GM12878 (cell line): ENCODE measurements at regions not wholly inside any gene's neighbourhood (a gene's known extent, or its start where the extent isn't known, plus 50 kb on each side); places are given as distances from the start of the nearest gene placed in this dataset.

Experiments used
- ATAC-seq: fragments of 200-7000 bp; cut with Tn5 transposase; 3 replicates; pipeline ENCODE4 v1.9.1; 2020; ENCODE audit warnings: mild to moderate bottlenecking, moderate library complexity
- BruUV-seq: library from RNA; stranded (reverse); fragments of 400-500 nt; replicated peaks from 2 replicates; lab custom pipeline; 2021; lab: Mats Ljungman, UMichigan
- CTCF ChIA-PET: fragments of 300-600 bp; sonication (Branson Sonifier 250); formaldehyde crosslinking; extraction: SDS; loops from one replicate; lab custom pipeline; 2021; ENCODE audit warnings: inconsistent platforms; lab: Yijun Ruan, JAX
- POLR2A ChIA-PET: fragments of 350-600 bp; formaldehyde crosslinking; extraction: SDS; loops from one replicate; lab custom pipeline; 2021; ENCODE audit warnings: inconsistent platforms; lab: Charles Lee
- RAD21 ChIA-PET: fragments of 300-600 bp; sonication (Branson Sonifier 250); formaldehyde crosslinking; loops from one replicate; lab custom pipeline; 2023; ENCODE audit warnings: antibody characterized with exemption; ENCODE audit not compliant: unreplicated experiment; lab: Charles Lee
- SMC1A ChIA-PET: fragments of 300-600 bp; sonication (Branson Sonifier 250); formaldehyde crosslinking; loops from one replicate; lab custom pipeline; 2023; ENCODE audit not compliant: unreplicated experiment, uncharacterized antibody; lab: Charles Lee
- DNase-seq: peaks from one replicate; pipeline ENCODE4 v3.0.0-alpha.2; 2011; ENCODE audit warnings: low read depth, low spot score
- FAIRE-seq: peaks from 3 replicates; lab custom pipeline; 2011; peaks lifted over from hg19 to GRCh38; lab: Jason Lieb, UNC
- H2AFZ ChIP-seq: 2 replicates; pipeline ENCODE4 v1.6.0; 2011; ENCODE audit warnings: low read depth, low read length, control low read depth; ENCODE audit not compliant: control insufficient read depth
- H3K27ac ChIP-seq: 2 replicates; pipeline ENCODE4 v1.5.1; 2011; ENCODE audit warnings: control low read depth; ENCODE audit not compliant: control insufficient read depth, insufficient read depth
- H3K27me3 ChIP-seq, 2 experiments: replicated peaks in 1 of 2; 2 replicates each; pipeline versions ENCODE4 v1.6.0 to v1.6.1; 2011; ENCODE audit warnings: low read length in 1 of 2; ENCODE audit not compliant: control insufficient read depth in 2 of 2, insufficient read depth in 2 of 2
- H3K36me3 ChIP-seq, 2 experiments: 2 replicates each; pipeline ENCODE4 v1.5.1; 2011; ENCODE audit warnings: low read length in 1 of 2; ENCODE audit not compliant: control insufficient read depth in 2 of 2, insufficient read depth in 2 of 2
- H3K4me1 ChIP-seq: 2 replicates; pipeline ENCODE4 v1.6.1; 2011; ENCODE audit warnings: mild to moderate bottlenecking, low read length, moderate library complexity, mixed read lengths; ENCODE audit not compliant: control insufficient read depth, insufficient read depth
- H3K4me2 ChIP-seq: 2 replicates; pipeline ENCODE4 v1.6.0; 2011; ENCODE audit warnings: control low read depth; ENCODE audit not compliant: control insufficient read depth, insufficient read depth
- H3K4me3 ChIP-seq: fragments of 200-600 bp; sonication (generic); 2 replicates; pipeline ENCODE4 v1.5.1; 2016
- H3K79me2 ChIP-seq: 2 replicates; pipeline ENCODE4 v1.6.0; 2011; ENCODE audit warnings: low read length; ENCODE audit not compliant: control insufficient read depth, insufficient read depth
- H3K9ac ChIP-seq: 2 replicates; pipeline ENCODE4 v1.8.0; 2011; ENCODE audit warnings: low read length, control low read depth, mixed read lengths; ENCODE audit not compliant: control insufficient read depth, insufficient read depth
- H3K9me3 ChIP-seq: replicated peaks from 3 replicates; pipeline ENCODE4 v1.5.1; 2011; ENCODE audit warnings: mild to moderate bottlenecking, low read length; ENCODE audit not compliant: control insufficient read depth, insufficient read depth
- H4K20me1 ChIP-seq: 2 replicates; pipeline ENCODE4 v1.6.0; 2011; ENCODE audit not compliant: control insufficient read depth, insufficient read depth
- HCFC1 ChIP-seq: fragments of 150-350 bp; IDR thresholded peaks from 2 replicates; pipeline ENCODE4 v1.6.1; 2014; ENCODE audit warnings: low read length
- MEF2B ChIP-seq: fragments of 450-650 bp; IDR thresholded peaks from 2 replicates; pipeline ENCODE4 v1.6.1; 2018; ENCODE audit warnings: mild to moderate bottlenecking, moderate library complexity; ENCODE audit not compliant: partially characterized antibody, poor library complexity, severe bottlenecking
- MLLT1 ChIP-seq: fragments of 450-650 bp; IDR thresholded peaks from 2 replicates; pipeline ENCODE4 v1.6.1; 2016; ENCODE audit warnings: mild to moderate bottlenecking
- MXI1 ChIP-seq: fragments of 150-350 bp; IDR thresholded peaks from 2 replicates; pipeline ENCODE4 v1.6.1; 2011; ENCODE audit warnings: low read depth, mild to moderate bottlenecking, inconsistent platforms, low read length, improper control_type of control experiment
- MYC ChIP-seq: IDR thresholded peaks from 2 replicates; pipeline ENCODE4 v1.6.1; 2011; ENCODE audit warnings: mild to moderate bottlenecking, low read length, moderate library complexity, inconsistent platforms; ENCODE audit not compliant: insufficient read depth, insufficient replicate concordance, insufficient read length, severe bottlenecking
- NBN ChIP-seq: fragments of 450-650 bp; IDR thresholded peaks from 2 replicates; pipeline ENCODE4 v1.6.1; 2016
- NFYA ChIP-seq: IDR thresholded peaks from 2 replicates; pipeline ENCODE4 v1.6.1; 2011; ENCODE audit warnings: low read depth, mild to moderate bottlenecking, low read length, improper control_type of control experiment, borderline replicate concordance
- NR2C2 ChIP-seq: IDR thresholded peaks from 2 replicates; pipeline ENCODE4 v1.6.1; 2011; ENCODE audit warnings: borderline replicate concordance, low read depth; ENCODE audit not compliant: control insufficient read depth, insufficient read length
- POLR2A ChIP-seq: IDR thresholded peaks from 2 replicates; pipeline ENCODE4 v1.6.1; 2011; ENCODE audit warnings: low read depth, mild to moderate bottlenecking, low read length
- POLR2AphosphoS2 ChIP-seq: IDR thresholded peaks from 2 replicates; pipeline ENCODE4 v1.6.1; 2011; ENCODE audit warnings: low read depth, mild to moderate bottlenecking, low read length, improper control_type of control experiment, moderate library complexity
- SP1 ChIP-seq: IDR thresholded peaks from one replicate; pipeline ENCODE4 v1.6.1; 2011; ENCODE audit warnings: low read depth, low read length
- YBX1 ChIP-seq: fragments of 450-650 bp; IDR thresholded peaks from 2 replicates; pipeline ENCODE4 v1.6.1; 2016; ENCODE audit warnings: antibody characterized with exemption
- ZNF384 ChIP-seq: IDR thresholded peaks from 2 replicates; pipeline ENCODE4 v1.6.1; 2012; ENCODE audit warnings: low read depth, mild to moderate bottlenecking, low read length, improper control_type of control experiment, borderline replicate concordance
- WGBS: methylation state at CpG from one replicate; pipeline ENCODE4 v1.1.6; 2016; ENCODE audit warnings: low lambda C conversion rate; ENCODE audit not compliant: insufficient replicate concordance, insufficient coverage; ENCODE audit errors: missing lambda C conversion rate; 5-methylcytosine and 5-hydroxymethylcytosine counted together
- in situ Hi-C: fragments of 300-500 bp; cut with MboI; formaldehyde crosslinking; loops from 9 replicates; pipeline ENCODE4 v1.14.3; 2018; ENCODE audit warnings: mixed read lengths
- intact Hi-C: fragments of 100-400 bp; cut with micrococcal nuclease; formaldehyde crosslinking; loops from one replicate; pipeline ENCODE4 v1.14.2; 2022; ENCODE audit not compliant: unreplicated experiment
- TF ChIP-seq, protein P1 (sequence below): IDR thresholded peaks from 2 replicates; pipeline ENCODE4 v1.6.1; 2012; ENCODE audit warnings: low read length, inconsistent platforms
- TF ChIP-seq, protein P2 (sequence below): fragments of 150-350 bp; IDR thresholded peaks from 2 replicates; pipeline ENCODE4 v1.6.1; 2016; ENCODE audit warnings: low read depth, low read length
- TF ChIP-seq, protein P3 (sequence below): IDR thresholded peaks from 2 replicates; pipeline ENCODE4 v1.6.1; 2012; ENCODE audit warnings: mild to moderate bottlenecking, low read depth, low read length

GRCh38 chr2:176793792-176794191 lies 418.8 kb upstream of the HNRNPA3 start:
- Histone ChIP-seq H4K20me1 (no peaks in the 10 kb centered on the region), H3K79me2 (no peaks in the 10 kb centered on the region), H3K36me3 (no peaks in the 10 kb centered on the region), H3K9ac (no peak overlapping the region), H3K9me3 (no peaks in the 10 kb centered on the region), H3K4me2 (no peak overlapping the region), H3K27me3 (no peaks in the 10 kb centered on the region), H3K27ac (no peak overlapping the region), H3K4me3 (no peak overlapping the region), H3K4me1 (no peaks in the 10 kb centered on the region), H2AFZ (no peak overlapping the region)
- intact Hi-C loops (no loop called here), in situ Hi-C loops (no loop called here)
- no TSS peak for BruUV-seq
- no peak for DNase-seq
- ChIA-PET SMC1A (no interaction called here), POLR2A (no interaction called here), RAD21 (no interaction called here), CTCF (interaction anchor here (1.3 to 3.3 kb wide), 2 partner anchors 20 to 113 kb away, joined by 3 to 11 read pairs; no protein-coding TSS in a partner anchor)
- FAIRE-seq: no peak
- 55% methylated on average over 6 of the region's 6 CpGs for WGBS
- no peak for ATAC-seq
- TF ChIP-seq, protein P1, sequence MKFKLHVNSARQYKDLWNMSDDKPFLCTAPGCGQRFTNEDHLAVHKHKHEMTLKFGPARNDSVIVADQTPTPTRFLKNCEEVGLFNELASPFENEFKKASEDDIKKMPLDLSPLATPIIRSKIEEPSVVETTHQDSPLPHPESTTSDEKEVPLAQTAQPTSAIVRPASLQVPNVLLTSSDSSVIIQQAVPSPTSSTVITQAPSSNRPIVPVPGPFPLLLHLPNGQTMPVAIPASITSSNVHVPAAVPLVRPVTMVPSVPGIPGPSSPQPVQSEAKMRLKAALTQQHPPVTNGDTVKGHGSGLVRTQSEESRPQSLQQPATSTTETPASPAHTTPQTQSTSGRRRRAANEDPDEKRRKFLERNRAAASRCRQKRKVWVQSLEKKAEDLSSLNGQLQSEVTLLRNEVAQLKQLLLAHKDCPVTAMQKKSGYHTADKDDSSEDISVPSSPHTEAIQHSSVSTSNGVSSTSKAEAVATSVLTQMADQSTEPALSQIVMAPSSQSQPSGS: no peak
- TF ChIP-seq NFYA: no peak
- no peak for TF ChIP-seq NBN
- TF ChIP-seq NR2C2: no peak
- TF ChIP-seq POLR2AphosphoS2: no peak
- TF ChIP-seq HCFC1: no peak
- no peak for TF ChIP-seq MYC
- TF ChIP-seq MLLT1: no peak
- no peak for TF ChIP-seq YBX1
- TF ChIP-seq ZNF384: no peak
- TF ChIP-seq SP1: no peak
- TF ChIP-seq, protein P2, sequence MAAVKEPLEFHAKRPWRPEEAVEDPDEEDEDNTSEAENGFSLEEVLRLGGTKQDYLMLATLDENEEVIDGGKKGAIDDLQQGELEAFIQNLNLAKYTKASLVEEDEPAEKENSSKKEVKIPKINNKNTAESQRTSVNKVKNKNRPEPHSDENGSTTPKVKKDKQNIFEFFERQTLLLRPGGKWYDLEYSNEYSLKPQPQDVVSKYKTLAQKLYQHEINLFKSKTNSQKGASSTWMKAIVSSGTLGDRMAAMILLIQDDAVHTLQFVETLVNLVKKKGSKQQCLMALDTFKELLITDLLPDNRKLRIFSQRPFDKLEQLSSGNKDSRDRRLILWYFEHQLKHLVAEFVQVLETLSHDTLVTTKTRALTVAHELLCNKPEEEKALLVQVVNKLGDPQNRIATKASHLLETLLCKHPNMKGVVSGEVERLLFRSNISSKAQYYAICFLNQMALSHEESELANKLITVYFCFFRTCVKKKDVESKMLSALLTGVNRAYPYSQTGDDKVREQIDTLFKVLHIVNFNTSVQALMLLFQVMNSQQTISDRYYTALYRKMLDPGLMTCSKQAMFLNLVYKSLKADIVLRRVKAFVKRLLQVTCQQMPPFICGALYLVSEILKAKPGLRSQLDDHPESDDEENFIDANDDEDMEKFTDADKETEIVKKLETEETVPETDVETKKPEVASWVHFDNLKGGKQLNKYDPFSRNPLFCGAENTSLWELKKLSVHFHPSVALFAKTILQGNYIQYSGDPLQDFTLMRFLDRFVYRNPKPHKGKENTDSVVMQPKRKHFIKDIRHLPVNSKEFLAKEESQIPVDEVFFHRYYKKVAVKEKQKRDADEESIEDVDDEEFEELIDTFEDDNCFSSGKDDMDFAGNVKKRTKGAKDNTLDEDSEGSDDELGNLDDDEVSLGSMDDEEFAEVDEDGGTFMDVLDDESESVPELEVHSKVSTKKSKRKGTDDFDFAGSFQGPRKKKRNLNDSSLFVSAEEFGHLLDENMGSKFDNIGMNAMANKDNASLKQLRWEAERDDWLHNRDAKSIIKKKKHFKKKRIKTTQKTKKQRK: no peak
- TF ChIP-seq, protein P3, sequence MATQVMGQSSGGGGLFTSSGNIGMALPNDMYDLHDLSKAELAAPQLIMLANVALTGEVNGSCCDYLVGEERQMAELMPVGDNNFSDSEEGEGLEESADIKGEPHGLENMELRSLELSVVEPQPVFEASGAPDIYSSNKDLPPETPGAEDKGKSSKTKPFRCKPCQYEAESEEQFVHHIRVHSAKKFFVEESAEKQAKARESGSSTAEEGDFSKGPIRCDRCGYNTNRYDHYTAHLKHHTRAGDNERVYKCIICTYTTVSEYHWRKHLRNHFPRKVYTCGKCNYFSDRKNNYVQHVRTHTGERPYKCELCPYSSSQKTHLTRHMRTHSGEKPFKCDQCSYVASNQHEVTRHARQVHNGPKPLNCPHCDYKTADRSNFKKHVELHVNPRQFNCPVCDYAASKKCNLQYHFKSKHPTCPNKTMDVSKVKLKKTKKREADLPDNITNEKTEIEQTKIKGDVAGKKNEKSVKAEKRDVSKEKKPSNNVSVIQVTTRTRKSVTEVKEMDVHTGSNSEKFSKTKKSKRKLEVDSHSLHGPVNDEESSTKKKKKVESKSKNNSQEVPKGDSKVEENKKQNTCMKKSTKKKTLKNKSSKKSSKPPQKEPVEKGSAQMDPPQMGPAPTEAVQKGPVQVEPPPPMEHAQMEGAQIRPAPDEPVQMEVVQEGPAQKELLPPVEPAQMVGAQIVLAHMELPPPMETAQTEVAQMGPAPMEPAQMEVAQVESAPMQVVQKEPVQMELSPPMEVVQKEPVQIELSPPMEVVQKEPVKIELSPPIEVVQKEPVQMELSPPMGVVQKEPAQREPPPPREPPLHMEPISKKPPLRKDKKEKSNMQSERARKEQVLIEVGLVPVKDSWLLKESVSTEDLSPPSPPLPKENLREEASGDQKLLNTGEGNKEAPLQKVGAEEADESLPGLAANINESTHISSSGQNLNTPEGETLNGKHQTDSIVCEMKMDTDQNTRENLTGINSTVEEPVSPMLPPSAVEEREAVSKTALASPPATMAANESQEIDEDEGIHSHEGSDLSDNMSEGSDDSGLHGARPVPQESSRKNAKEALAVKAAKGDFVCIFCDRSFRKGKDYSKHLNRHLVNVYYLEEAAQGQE: no peak
- TF ChIP-seq POLR2A: no peak
- no peak for TF ChIP-seq MXI1
- TF ChIP-seq MEF2B: no peak
